Cardiac fibroblast (primary cell): ENCODE measurements at regions not wholly inside any gene's neighbourhood (a gene's known extent, or its start where the extent isn't known, plus 50 kb on each side); places are given as distances from the start of the nearest gene placed in this dataset.

Experiments
- DNase-seq, 2 donors: peaks; one replicate each; pipeline versions ENCODE4 v3.0.0 to v3.0.0-alpha.2; 2010; ENCODE audit warnings: low read depth in 2 of 2
- H3K4me3 ChIP-seq, 2 donors: replicated peaks in 1 of 2; 1 replicate in 1 of 2; 2 replicates in 1 of 2; pipeline ENCODE4 v1.5.1; 2011; ENCODE audit warnings: low read depth in 2 of 2, low read length in 2 of 2, mild to moderate bottlenecking in 2 of 2, moderate library complexity in 1 of 2
- CTCF ChIP-seq: IDR thresholded peaks from one replicate; pipeline ENCODE4 v1.5.1; 2011; ENCODE audit warnings: low read depth, mild to moderate bottlenecking, low read length, inconsistent platforms

GRCh38 chr13:91195789-91196188 is 151.7 kb upstream of the MIR17HG start:
- DNase-seq = no peak
- no peak overlapping the region for H3K4me3 ChIP-seq
- TF ChIP-seq CTCF = no peak

- no peak overlapping the region for H3K4me3 ChIP-seq
- no peak for TF ChIP-seq CTCF
- DNase-seq = no peak
These were observed 150.5 kb upstream of the MIR17HG start for GRCh38 chr13:91196958-91197357.

GRCh38 chr13:91199866-91200265 is 147.6 kb upstream of the MIR17HG start:
- no peak overlapping the region for H3K4me3 ChIP-seq
- no peak for DNase-seq
- TF ChIP-seq CTCF = no peak

- no peak for TF ChIP-seq CTCF
- no peak overlapping the region for H3K4me3 ChIP-seq
- DNase-seq = no peak
These were observed 147.0 kb upstream of the MIR17HG start for GRCh38 chr13:91200486-91200885.

- DNase-seq = no peak
- TF ChIP-seq CTCF = no peak
- H3K4me3 ChIP-seq = no peak overlapping the region
These were observed 144.1 kb upstream of the MIR17HG start for GRCh38 chr13:91203430-91203829.

GRCh38 chr13:91207261-91207660 is 140.2 kb upstream of the MIR17HG start:
- H3K4me3 ChIP-seq = no peak overlapping the region
- TF ChIP-seq CTCF = no peak
- no peak for DNase-seq

- H3K4me3 ChIP-seq = no peak overlapping the region
- no peak for TF ChIP-seq CTCF
- DNase-seq = no peak
These were observed 136.0 kb upstream of the MIR17HG start for GRCh38 chr13:91211510-91211909.
